Astrocyte of the spinal cord (primary cell): ENCODE measurements at regions not wholly inside any gene's neighbourhood (a gene's known extent, or its start where the extent isn't known, plus 50 kb on each side); places are given as distances from the start of the nearest gene placed in this dataset.

Experiments used
- DNase-seq: peaks from one replicate; pipeline ENCODE4 v3.0.0; 2011; ENCODE audit warnings: low read depth, low spot score
- H3K4me3 ChIP-seq: 2 replicates; pipeline ENCODE4 v1.5.1; 2011; ENCODE audit warnings: low read depth, mild to moderate bottlenecking, low read length, moderate library complexity
- CTCF ChIP-seq: IDR thresholded peaks from 2 replicates; pipeline ENCODE4 v1.5.1; 2012; ENCODE audit warnings: low read depth, mild to moderate bottlenecking, low read length, inconsistent platforms
- in situ Hi-C: cut with HindIII; loops from 2 replicates; pipeline ENCODE4 v1.10.0; 2017; ENCODE audit warnings: low sequenced_read_pairs

- no peak for DNase-seq
- no peak overlapping the region for H3K4me3 ChIP-seq
- in situ Hi-C loops: no loop called here
- no peak for TF ChIP-seq CTCF
Measured at GRCh38 chr18:1875219-1875618, 696.1 kb downstream of the METTL4 start.

- no peak overlapping the region for H3K4me3 ChIP-seq
- in situ Hi-C loops: no loop called here
- DNase-seq: no peak
- no peak for TF ChIP-seq CTCF
Measured at GRCh38 chr18:1884623-1885022, 686.7 kb downstream of the METTL4 start.

- no peak for TF ChIP-seq CTCF
- DNase-seq: no peak
- in situ Hi-C loops: no loop called here
- H3K4me3 ChIP-seq: no peak overlapping the region
Measured at GRCh38 chr18:1891641-1892040, 679.7 kb downstream of the METTL4 start.

- in situ Hi-C loops: no loop called here
- no peak overlapping the region for H3K4me3 ChIP-seq
- TF ChIP-seq CTCF: no peak
- no peak for DNase-seq
Measured at GRCh38 chr18:1892191-1892590, 679.1 kb downstream of the METTL4 start.

- no peak for DNase-seq
- in situ Hi-C loops: no loop called here
- no peak overlapping the region for H3K4me3 ChIP-seq
- TF ChIP-seq CTCF: no peak
Measured at GRCh38 chr18:1895456-1896185, 675.7 kb downstream of the METTL4 start.

- in situ Hi-C loops: no loop called here
- no peak for DNase-seq
- H3K4me3 ChIP-seq: no peak overlapping the region
- TF ChIP-seq CTCF: no peak
Measured at GRCh38 chr18:1906421-1906820, 664.9 kb downstream of the METTL4 start.
